HepG2 (cell line): ENCODE measurements at regions not wholly inside any gene's neighbourhood (a gene's known extent, or its start where the extent isn't known, plus 50 kb on each side); places are given as distances from the start of the nearest gene placed in this dataset.

Experiments used
- ARID5B ChIP-seq: IDR thresholded peaks from 2 replicates; pipeline ENCODE4 v1.4.0; 2020; ENCODE audit warnings: mild to moderate bottlenecking, missing genetic modification reagents
- BCL6 ChIP-seq: IDR thresholded peaks from 2 replicates; pipeline ENCODE4 v1.6.1; 2016; ENCODE audit warnings: missing genetic modification reagents, missing compliant biosample characterization
- CCDC6 ChIP-seq: sonication (generic); formaldehyde crosslinking; IDR thresholded peaks from 2 replicates; pipeline ENCODE4 v1.8.1; 2022; ENCODE audit warnings: mild to moderate bottlenecking, missing genetic modification reagents, moderate library complexity
- CREB1 ChIP-seq, 2 experiments: fragments of 450-650 bp in 1 of 2; IDR thresholded peaks; 2 replicates each; pipeline ENCODE4 v1.6.1; 2016 to 2017; ENCODE audit warnings: control low read depth in 1 of 2, mild to moderate bottlenecking in 1 of 2, missing compliant biosample characterization in 1 of 2, missing genetic modification characterization in 1 of 2
- CREB3 ChIP-seq: sonication (generic); formaldehyde crosslinking; IDR thresholded peaks from 2 replicates; pipeline ENCODE4 v1.5.0; 2020; ENCODE audit warnings: missing genetic modification reagents
- FOXK1 ChIP-seq: sonication (generic); formaldehyde crosslinking; IDR thresholded peaks from 2 replicates; pipeline ENCODE4 v1.4.0; 2020; ENCODE audit warnings: low read depth, missing genetic modification reagents, borderline replicate concordance
- HNF4G ChIP-seq, 2 experiments: sonication (generic) in 1 of 2; formaldehyde crosslinking in 1 of 2; IDR thresholded peaks; 2 replicates each; pipeline versions ENCODE4 v1.4.0 to v1.6.1; 2011 to 2020; ENCODE audit warnings: borderline replicate concordance in 2 of 2, low read depth in 2 of 2, mild to moderate bottlenecking in 2 of 2, low read length in 1 of 2, missing genetic modification reagents in 1 of 2, moderate library complexity in 1 of 2
- KDM6A ChIP-seq: IDR thresholded peaks from 2 replicates; pipeline ENCODE4 v1.6.1; 2016; ENCODE audit warnings: low read depth
- MAF1 ChIP-seq: sonication (generic); formaldehyde crosslinking; IDR thresholded peaks from 2 replicates; pipeline ENCODE4 v1.5.0; 2020; ENCODE audit warnings: missing genetic modification reagents, borderline replicate concordance
- MAFF ChIP-seq: IDR thresholded peaks from 2 replicates; pipeline ENCODE4 v1.6.1; 2011; ENCODE audit warnings: low read depth, low read length, improper control_type of control experiment
- MEIS2 ChIP-seq: sonication (generic); formaldehyde crosslinking; IDR thresholded peaks from 2 replicates; pipeline ENCODE4 v1.9.0; 2021; ENCODE audit warnings: mild to moderate bottlenecking, missing genetic modification reagents
- MIER3 ChIP-seq: IDR thresholded peaks from 2 replicates; pipeline ENCODE4 v1.6.1; 2016; ENCODE audit warnings: missing compliant biosample characterization, borderline replicate concordance
- NCOR1 ChIP-seq: fragments of 200-600 bp; sonication (generic); IDR thresholded peaks from 2 replicates; pipeline ENCODE4 v1.7.0; 2017; ENCODE audit warnings: antibody characterized with exemption, low read length, borderline replicate concordance
- NFE2L1 ChIP-seq: sonication (generic); formaldehyde crosslinking; IDR thresholded peaks from 2 replicates; pipeline ENCODE4 v1.4.0; 2020; ENCODE audit warnings: missing genetic modification reagents, mild to moderate bottlenecking, borderline replicate concordance
- PCBP2 ChIP-seq: fragments of 200-400 bp; formaldehyde crosslinking; optimal IDR thresholded peaks from 2 replicates; pipeline ENCODE3; 2018; ENCODE audit warnings: low read length, low read depth; ENCODE audit not compliant: poor library complexity, severe bottlenecking
- PRMT3 ChIP-seq: sonication (generic); formaldehyde crosslinking; IDR thresholded peaks from 2 replicates; pipeline ENCODE4 v1.8.1; 2022; ENCODE audit warnings: low read depth, mild to moderate bottlenecking, moderate library complexity, missing genetic modification reagents, borderline replicate concordance
- RFXAP ChIP-seq: sonication (generic); formaldehyde crosslinking; IDR thresholded peaks from 2 replicates; pipeline ENCODE4 v1.4.0; 2020; ENCODE audit warnings: missing genetic modification reagents, borderline replicate concordance
- SRF ChIP-seq: IDR thresholded peaks from 2 replicates; pipeline ENCODE4 v1.6.1; 2011; ENCODE audit warnings: mild to moderate bottlenecking, low read depth, low read length, moderate library complexity
- TCF7 ChIP-seq: sonication (generic); IDR thresholded peaks from 2 replicates; pipeline ENCODE4 v1.6.1; 2016; ENCODE audit warnings: antibody characterized with exemption, low read depth
- TCF7L2 ChIP-seq: IDR thresholded peaks from 2 replicates; pipeline ENCODE4 v1.6.1; 2011; ENCODE audit warnings: mild to moderate bottlenecking, low read depth, low read length, moderate library complexity
- ZFYVE20 ChIP-seq: sonication (generic); formaldehyde crosslinking; IDR thresholded peaks from 2 replicates; pipeline ENCODE4 v1.8.0; 2023; ENCODE audit warnings: low read depth, mild to moderate bottlenecking, moderate library complexity, missing genetic modification reagents, borderline replicate concordance
- ZNF235 ChIP-seq: sonication (generic); formaldehyde crosslinking; IDR thresholded peaks from 2 replicates; pipeline ENCODE4 v1.8.1; 2023; ENCODE audit warnings: mild to moderate bottlenecking, missing genetic modification reagents, borderline replicate concordance
- ZNF44 ChIP-seq: sonication (generic); formaldehyde crosslinking; IDR thresholded peaks from 2 replicates; pipeline ENCODE4 v1.5.1; 2020; ENCODE audit warnings: mild to moderate bottlenecking, missing genetic modification reagents
- ZNF644 ChIP-seq: IDR thresholded peaks from 2 replicates; pipeline ENCODE4 v1.6.1; 2016; ENCODE audit warnings: low read depth
- ZNF777 ChIP-seq: sonication (generic); formaldehyde crosslinking; IDR thresholded peaks from 2 replicates; pipeline ENCODE4 v1.4.0; 2020; ENCODE audit warnings: missing genetic modification reagents
- ZNF878 ChIP-seq: sonication (generic); formaldehyde crosslinking; IDR thresholded peaks from 2 replicates; pipeline ENCODE4 v1.8.1; 2023; ENCODE audit warnings: mild to moderate bottlenecking, missing genetic modification reagents, moderate library complexity

GRCh38 chr6:137660296-137660731 is 166.1 kb upstream of the OLIG3 start (continued):
- TF ChIP-seq ZNF644 (CRISPR knock-in tag) (0 out of 2 replicates have a peak, but pooled peaks have one; percentile 18), ZNF878 (peak; percentile 28; the same call in 1 of the 2 replicates), MAF1 (CRISPR knock-in tag) (no peak), ARID5B (peak; percentile 71; the same call in 1 of the 2 replicates), RFXAP (CRISPR knock-in tag) (no peak), HNF4G (IDR thresholded peaks at IDR 0.05; ENCODE audit: borderline replicate concordance, low read depth, low read length) (peak; percentile 75), HNF4G (CRISPR knock-in tag; IDR thresholded peaks at IDR 0.05; ENCODE audit: borderline replicate concordance, low read depth) (no peak), MIER3 (peak; percentile 28; the same call in 1 of the 2 replicates), PCBP2 (no peak), PRMT3 (no peak), ZNF235 (no peak), TCF7 (peak; percentile 59; the same call in 1 of the 2 replicates), ZNF777 (no peak), CREB1 (IDR thresholded peaks at IDR 0.05) (no peak), CREB1 (CRISPR knock-in tag; IDR thresholded peaks at IDR 0.05) (peak; percentile 56; the same call in 1 of the 2 replicates), NCOR1 (peak; percentile 87), KDM6A (CRISPR knock-in tag) (0 out of 2 replicates have a peak, but pooled peaks have one; percentile 35), FOXK1 (0 out of 2 replicates have a peak, but pooled peaks have one; percentile 9), CREB3 (CRISPR knock-in tag) (no peak), NFE2L1 (CRISPR knock-in tag) (no peak), MEIS2 (CRISPR knock-in tag) (no peak), BCL6 (CRISPR knock-in tag) (peak; percentile 25), ZFYVE20 (CRISPR knock-in tag) (no peak), CCDC6 (CRISPR knock-in tag) (0 out of 2 replicates have a peak, but pooled peaks have one; percentile 26), MAFF (no peak), SRF (no peak), TCF7L2 (peak; percentile 55), ZNF44 (CRISPR knock-in tag) (no peak)
